Central memory CD8-positive, alpha-beta T cell (primary cell): ENCODE measurements at regions not wholly inside any gene's neighbourhood (a gene's known extent, or its start where the extent isn't known, plus 50 kb on each side); places are given as distances from the start of the nearest gene placed in this dataset.
"Not testable (repeated sequence)": the region's sequence is repeated elsewhere in the genome, so short reads cannot be mapped to it uniquely, and the experiment has no call there.

Experiments
- ATAC-seq: fragments of 150-1000 bp; cut with Tn5 transposase; replicated peaks from 2 replicates; pipeline ENCODE4 v1.10.0; 2022; ENCODE audit warnings: mild to moderate bottlenecking, moderate FRiP score, moderate number of reproducible peaks; ENCODE audit not compliant: poor library complexity, severe bottlenecking; ENCODE audit errors: extremely low read depth
- DNase-seq, 2 donors: peaks; one replicate each; pipeline ENCODE4 v3.0.0; 2021; ENCODE audit warnings: low spot score in 2 of 2
- H3K27ac Mint-ChIP-seq: one replicate; pipeline ENCODE4 v1.8.0; 2022; ENCODE audit warnings: low read depth, mild to moderate bottlenecking, moderate library complexity, mixed read lengths
- H3K27me3 Mint-ChIP-seq: one replicate; pipeline ENCODE4 v1.8.0; 2022; ENCODE audit warnings: mixed read lengths
- H3K36me3 Mint-ChIP-seq: one replicate; pipeline ENCODE4 v1.8.0; 2022; ENCODE audit warnings: mild to moderate bottlenecking, moderate library complexity, mixed read lengths; ENCODE audit not compliant: insufficient read depth
- H3K4me1 Mint-ChIP-seq: one replicate; pipeline ENCODE4 v1.8.0; 2022; ENCODE audit warnings: mixed read lengths
- H3K4me3 Mint-ChIP-seq: one replicate; pipeline ENCODE4 v1.8.0; 2022; ENCODE audit warnings: mild to moderate bottlenecking, moderate library complexity, mixed read lengths
- H3K9me3 Mint-ChIP-seq: one replicate; pipeline ENCODE4 v1.8.0; 2022; ENCODE audit warnings: mixed read lengths

GRCh38 chr11:90500922-90501568 lies 278.2 kb upstream of the CHORDC1 start:
- no peaks in the 10 kb centered on the region for H3K27me3 Mint-ChIP-seq
- H3K36me3 Mint-ChIP-seq: no peaks in the 10 kb centered on the region
- no peak overlapping the region for H3K27ac Mint-ChIP-seq
- H3K9me3 Mint-ChIP-seq: peaks cover 13% of the 10 kb centered on the region
- DNase-seq (no peak), ATAC-seq (no peak)
- no peaks in the 10 kb centered on the region for H3K4me1 Mint-ChIP-seq
- H3K4me3 Mint-ChIP-seq: no peak overlapping the region

GRCh38 chr11:90496722-90497121 lies 273.9 kb upstream of the CHORDC1 start:
- ATAC-seq (no peak), DNase-seq (no peak)
- no peaks in the 10 kb centered on the region for H3K4me1 Mint-ChIP-seq
- H3K36me3 Mint-ChIP-seq: no peaks in the 10 kb centered on the region
- H3K27ac Mint-ChIP-seq: no peak overlapping the region
- H3K27me3 Mint-ChIP-seq: no peaks in the 10 kb centered on the region
- H3K9me3 Mint-ChIP-seq: peaks cover 8% of the 10 kb centered on the region
- H3K4me3 Mint-ChIP-seq: no peak overlapping the region

GRCh38 chr11:90493379-90493778 lies 270.5 kb upstream of the CHORDC1 start:
- Mint-ChIP-seq H3K27me3 (no peaks in the 10 kb centered on the region), H3K27ac (no peak overlapping the region), H3K4me3 (no peak overlapping the region), H3K4me1 (no peaks in the 10 kb centered on the region), H3K9me3 (peaks cover 5% of the 10 kb centered on the region), H3K36me3 (no peaks in the 10 kb centered on the region)
- no peak for DNase-seq
- ATAC-seq: no peak

GRCh38 chr11:90491466-90491865 lies 268.6 kb upstream of the CHORDC1 start:
- Mint-ChIP-seq H3K9me3 (peaks cover 5% of the 10 kb centered on the region), H3K36me3 (no peaks in the 10 kb centered on the region)
- ATAC-seq: no peak

GRCh38 chr11:90476442-90477007 lies 253.7 kb upstream of the CHORDC1 start:
- Mint-ChIP-seq H3K36me3 (no peaks in the 10 kb centered on the region), H3K9me3 (no peaks in the 10 kb centered on the region), H3K27ac (no peak overlapping the region), H3K4me1 (no peaks in the 10 kb centered on the region), H3K27me3 (no peaks in the 10 kb centered on the region), H3K4me3 (no peak overlapping the region)
- ATAC-seq (no peak), DNase-seq (no peak)

More at GRCh38 chr11:90491466-90491865, 268.6 kb upstream of the CHORDC1 start:
- H3K27ac Mint-ChIP-seq: no peak overlapping the region
- no peak overlapping the region for H3K4me3 Mint-ChIP-seq
- no peaks in the 10 kb centered on the region for H3K27me3 Mint-ChIP-seq
- H3K4me1 Mint-ChIP-seq: no peaks in the 10 kb centered on the region
- DNase-seq: no peak

- ATAC-seq: no peak
- H3K36me3 Mint-ChIP-seq: no peaks in the 10 kb centered on the region
- H3K4me1 Mint-ChIP-seq: no peaks in the 10 kb centered on the region
- no peak overlapping the region for H3K4me3 Mint-ChIP-seq
- H3K27me3 Mint-ChIP-seq: no peaks in the 10 kb centered on the region
- no peak overlapping the region for H3K27ac Mint-ChIP-seq
- no peak for DNase-seq
- H3K9me3 Mint-ChIP-seq: no peaks in the 10 kb centered on the region
Measured at GRCh38 chr11:90468923-90469322, 246.1 kb upstream of the CHORDC1 start.

GRCh38 chr11:90465553-90465952 lies 242.7 kb upstream of the CHORDC1 start:
- no peak overlapping the region for H3K4me3 Mint-ChIP-seq
- H3K36me3 Mint-ChIP-seq: no peaks in the 10 kb centered on the region
- no peaks in the 10 kb centered on the region for H3K27me3 Mint-ChIP-seq
- H3K9me3 Mint-ChIP-seq: no peaks in the 10 kb centered on the region
- H3K27ac Mint-ChIP-seq: no peak overlapping the region
- DNase-seq (no peak), ATAC-seq (no peak)
- H3K4me1 Mint-ChIP-seq: no peaks in the 10 kb centered on the region

- not testable (repeated sequence) for H3K9me3 Mint-ChIP-seq, H3K36me3 Mint-ChIP-seq, H3K27ac Mint-ChIP-seq, H3K4me3 Mint-ChIP-seq, DNase-seq, ATAC-seq, H3K4me1 Mint-ChIP-seq, H3K27me3 Mint-ChIP-seq
Measured at GRCh38 chr11:90455347-90455920, 232.6 kb upstream of the CHORDC1 start.

GRCh38 chr11:90453525-90453924 lies 230.7 kb upstream of the CHORDC1 start:
- H3K36me3 Mint-ChIP-seq: no peaks in the 10 kb centered on the region
- ATAC-seq (no peak), DNase-seq (no peak)
- no peak overlapping the region for H3K27ac Mint-ChIP-seq
- H3K9me3 Mint-ChIP-seq: no peaks in the 10 kb centered on the region
- no peak overlapping the region for H3K4me3 Mint-ChIP-seq
- no peaks in the 10 kb centered on the region for H3K4me1 Mint-ChIP-seq
- H3K27me3 Mint-ChIP-seq: no peaks in the 10 kb centered on the region

- DNase-seq (no peak), ATAC-seq (no peak)
- Mint-ChIP-seq H3K27me3 (no peaks in the 10 kb centered on the region), H3K4me3 (no peak overlapping the region), H3K27ac (no peak overlapping the region), H3K4me1 (no peaks in the 10 kb centered on the region), H3K9me3 (no peaks in the 10 kb centered on the region), H3K36me3 (no peaks in the 10 kb centered on the region)
Measured at GRCh38 chr11:90449606-90450005, 226.8 kb upstream of the CHORDC1 start.

- Mint-ChIP-seq H3K27ac (no peak overlapping the region), H3K4me1 (no peaks in the 10 kb centered on the region), H3K9me3 (no peaks in the 10 kb centered on the region), H3K4me3 (no peak overlapping the region), H3K36me3 (no peaks in the 10 kb centered on the region), H3K27me3 (no peaks in the 10 kb centered on the region)
- DNase-seq (no peak), ATAC-seq (no peak)
Measured at GRCh38 chr11:90448256-90448655, 225.4 kb upstream of the CHORDC1 start.

GRCh38 chr11:90447618-90448017 lies 224.8 kb upstream of the CHORDC1 start:
- Mint-ChIP-seq H3K9me3 (no peaks in the 10 kb centered on the region), H3K27ac (no peak overlapping the region), H3K36me3 (no peaks in the 10 kb centered on the region), H3K27me3 (no peaks in the 10 kb centered on the region), H3K4me3 (no peak overlapping the region), H3K4me1 (no peaks in the 10 kb centered on the region)
- DNase-seq (no peak), ATAC-seq (no peak)

- Mint-ChIP-seq H3K9me3 (no peaks in the 10 kb centered on the region), H3K36me3 (no peaks in the 10 kb centered on the region), H3K27me3 (no peaks in the 10 kb centered on the region), H3K4me3 (no peak overlapping the region), H3K4me1 (no peaks in the 10 kb centered on the region), H3K27ac (no peak overlapping the region)
- ATAC-seq (no peak), DNase-seq (no peak)
Measured at GRCh38 chr11:90446207-90446606, 223.4 kb upstream of the CHORDC1 start.
